Neural progenitor cell (in vitro differentiated cells): ENCODE measurements at regions not wholly inside any gene's neighbourhood (a gene's known extent, or its start where the extent isn't known, plus 50 kb on each side); places are given as distances from the start of the nearest gene placed in this dataset.

Experiments used
- EZH2 ChIP-seq: fragments of 200-600 bp; sonication (generic); IDR thresholded peaks from 2 replicates; pipeline ENCODE4 v1.6.1; 2017; ENCODE audit warnings: antibody characterized with exemption, mild to moderate bottlenecking, moderate library complexity
- TF ChIP-seq, protein P1 (sequence below): fragments of 200-600 bp; sonication (generic); IDR thresholded peaks from 2 replicates; pipeline ENCODE4 v1.5.1; 2017; ENCODE audit warnings: antibody characterized with exemption, mild to moderate bottlenecking

DNA sequence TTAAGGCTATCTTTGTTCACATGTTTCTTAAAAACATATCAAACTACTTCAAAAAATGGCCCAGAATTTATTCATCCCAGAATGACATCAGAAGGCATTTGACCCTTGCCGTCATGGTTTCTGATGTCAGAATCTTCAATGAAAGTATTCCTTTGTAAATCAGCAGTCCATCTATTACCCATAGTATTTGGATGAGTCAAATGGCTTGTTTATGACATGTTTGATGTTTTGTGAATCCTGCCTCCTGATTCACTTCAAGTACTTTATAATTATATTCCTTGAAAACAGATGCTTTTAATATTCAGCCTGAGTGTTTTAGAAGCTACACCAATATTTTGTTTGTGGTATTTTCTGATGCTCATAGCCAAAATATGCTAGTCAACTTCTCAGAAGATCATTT lies 200.8 kb upstream of the MEF2C start:
- TF ChIP-seq EZH2 = no peak
- TF ChIP-seq, protein P1, sequence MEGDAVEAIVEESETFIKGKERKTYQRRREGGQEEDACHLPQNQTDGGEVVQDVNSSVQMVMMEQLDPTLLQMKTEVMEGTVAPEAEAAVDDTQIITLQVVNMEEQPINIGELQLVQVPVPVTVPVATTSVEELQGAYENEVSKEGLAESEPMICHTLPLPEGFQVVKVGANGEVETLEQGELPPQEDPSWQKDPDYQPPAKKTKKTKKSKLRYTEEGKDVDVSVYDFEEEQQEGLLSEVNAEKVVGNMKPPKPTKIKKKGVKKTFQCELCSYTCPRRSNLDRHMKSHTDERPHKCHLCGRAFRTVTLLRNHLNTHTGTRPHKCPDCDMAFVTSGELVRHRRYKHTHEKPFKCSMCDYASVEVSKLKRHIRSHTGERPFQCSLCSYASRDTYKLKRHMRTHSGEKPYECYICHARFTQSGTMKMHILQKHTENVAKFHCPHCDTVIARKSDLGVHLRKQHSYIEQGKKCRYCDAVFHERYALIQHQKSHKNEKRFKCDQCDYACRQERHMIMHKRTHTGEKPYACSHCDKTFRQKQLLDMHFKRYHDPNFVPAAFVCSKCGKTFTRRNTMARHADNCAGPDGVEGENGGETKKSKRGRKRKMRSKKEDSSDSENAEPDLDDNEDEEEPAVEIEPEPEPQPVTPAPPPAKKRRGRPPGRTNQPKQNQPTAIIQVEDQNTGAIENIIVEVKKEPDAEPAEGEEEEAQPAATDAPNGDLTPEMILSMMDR = no peak
